ENCODE measurements at regions not wholly inside any gene's neighbourhood (a gene's known extent, or its start where the extent isn't known, plus 50 kb on each side); places are given as distances from the start of the nearest gene placed in this dataset.

GRCh38 chr17:68134046-68134637 lies 98.6 kb downstream of the KPNA2 start:
- TF ChIP-seq GATA3 (IDR thresholded peaks at IDR 0.05; ENCODE audit: low read depth, low read length) = no peak
- no peak for TF ChIP-seq GATA2 (IDR thresholded peaks at IDR 0.05; ENCODE audit: low read depth, low read length)

Data from SH-SY5Y (cell line).